22Rv1 (cell line): ENCODE measurements at regions not wholly inside any gene's neighbourhood (a gene's known extent, or its start where the extent isn't known, plus 50 kb on each side); places are given as distances from the start of the nearest gene placed in this dataset.

Source experiments
- H3K27ac ChIP-seq: fragments of 450-650 bp; 2 replicates; pipeline ENCODE4 v1.5.1; 2017
- ZFX ChIP-seq: fragments of 450-650 bp; IDR thresholded peaks from 2 replicates; pipeline ENCODE4 v1.6.1; 2017; ENCODE audit warnings: antibody characterized with exemption, borderline replicate concordance
- TF ChIP-seq, protein P1 (sequence below): fragments of 450-650 bp; IDR thresholded peaks from 2 replicates; pipeline ENCODE4 v1.5.1; 2017; ENCODE audit warnings: mild to moderate bottlenecking

DNA sequence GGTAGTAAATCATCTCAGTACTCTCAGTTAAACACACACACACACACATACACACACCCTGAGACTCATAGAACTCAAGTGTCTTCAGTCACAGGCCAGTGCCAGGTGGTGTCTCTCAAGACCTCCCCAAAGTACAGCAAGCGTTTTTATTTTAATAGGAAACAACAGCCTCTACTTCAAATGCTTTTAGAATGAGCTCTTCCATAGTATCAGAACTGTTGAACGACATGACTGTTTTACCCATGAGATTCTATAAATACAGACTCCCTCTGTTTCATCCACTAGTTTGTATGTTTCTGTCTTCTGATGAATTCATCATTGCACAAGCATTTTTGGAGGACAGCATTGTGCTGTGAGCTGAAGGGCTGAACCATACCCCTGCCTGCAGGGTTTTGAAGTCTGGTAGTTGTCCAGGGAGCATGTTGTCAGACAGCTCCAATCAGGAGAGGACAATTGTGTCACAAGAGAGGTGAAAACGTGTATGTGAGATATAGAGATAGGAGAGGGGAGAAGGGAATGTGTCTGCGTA, 201.0 kb upstream of the BCL6 start:
- no peak overlapping the region for H3K27ac ChIP-seq

DNA sequence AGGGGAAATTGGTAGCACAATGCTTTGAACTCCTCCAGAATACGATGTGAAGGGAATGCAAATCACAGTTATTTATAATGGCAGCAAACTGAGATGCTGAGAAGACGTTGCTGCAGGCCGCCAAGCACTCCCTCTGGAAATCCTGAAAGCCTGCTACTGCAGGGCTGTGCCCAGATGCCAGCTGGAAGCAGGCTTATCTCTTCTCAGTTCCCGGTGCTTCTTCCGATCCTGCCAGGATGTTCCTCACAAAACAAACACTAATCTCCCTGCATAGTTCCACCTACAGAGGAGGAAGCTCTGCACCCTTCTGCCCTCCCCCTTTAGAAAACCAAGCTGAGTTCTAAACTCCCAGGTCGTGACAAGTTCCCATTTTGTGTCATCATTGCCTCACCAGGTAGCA, 201.7 kb upstream of the BCL6 start:
- H3K27ac ChIP-seq: no peak overlapping the region
- no peak for TF ChIP-seq ZFX
- TF ChIP-seq, protein P1, sequence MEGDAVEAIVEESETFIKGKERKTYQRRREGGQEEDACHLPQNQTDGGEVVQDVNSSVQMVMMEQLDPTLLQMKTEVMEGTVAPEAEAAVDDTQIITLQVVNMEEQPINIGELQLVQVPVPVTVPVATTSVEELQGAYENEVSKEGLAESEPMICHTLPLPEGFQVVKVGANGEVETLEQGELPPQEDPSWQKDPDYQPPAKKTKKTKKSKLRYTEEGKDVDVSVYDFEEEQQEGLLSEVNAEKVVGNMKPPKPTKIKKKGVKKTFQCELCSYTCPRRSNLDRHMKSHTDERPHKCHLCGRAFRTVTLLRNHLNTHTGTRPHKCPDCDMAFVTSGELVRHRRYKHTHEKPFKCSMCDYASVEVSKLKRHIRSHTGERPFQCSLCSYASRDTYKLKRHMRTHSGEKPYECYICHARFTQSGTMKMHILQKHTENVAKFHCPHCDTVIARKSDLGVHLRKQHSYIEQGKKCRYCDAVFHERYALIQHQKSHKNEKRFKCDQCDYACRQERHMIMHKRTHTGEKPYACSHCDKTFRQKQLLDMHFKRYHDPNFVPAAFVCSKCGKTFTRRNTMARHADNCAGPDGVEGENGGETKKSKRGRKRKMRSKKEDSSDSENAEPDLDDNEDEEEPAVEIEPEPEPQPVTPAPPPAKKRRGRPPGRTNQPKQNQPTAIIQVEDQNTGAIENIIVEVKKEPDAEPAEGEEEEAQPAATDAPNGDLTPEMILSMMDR: no peak

More for the DNA sequence above, 201.0 kb upstream of the BCL6 start:
- TF ChIP-seq, protein P1: no peak
- no peak for TF ChIP-seq ZFX

DNA sequence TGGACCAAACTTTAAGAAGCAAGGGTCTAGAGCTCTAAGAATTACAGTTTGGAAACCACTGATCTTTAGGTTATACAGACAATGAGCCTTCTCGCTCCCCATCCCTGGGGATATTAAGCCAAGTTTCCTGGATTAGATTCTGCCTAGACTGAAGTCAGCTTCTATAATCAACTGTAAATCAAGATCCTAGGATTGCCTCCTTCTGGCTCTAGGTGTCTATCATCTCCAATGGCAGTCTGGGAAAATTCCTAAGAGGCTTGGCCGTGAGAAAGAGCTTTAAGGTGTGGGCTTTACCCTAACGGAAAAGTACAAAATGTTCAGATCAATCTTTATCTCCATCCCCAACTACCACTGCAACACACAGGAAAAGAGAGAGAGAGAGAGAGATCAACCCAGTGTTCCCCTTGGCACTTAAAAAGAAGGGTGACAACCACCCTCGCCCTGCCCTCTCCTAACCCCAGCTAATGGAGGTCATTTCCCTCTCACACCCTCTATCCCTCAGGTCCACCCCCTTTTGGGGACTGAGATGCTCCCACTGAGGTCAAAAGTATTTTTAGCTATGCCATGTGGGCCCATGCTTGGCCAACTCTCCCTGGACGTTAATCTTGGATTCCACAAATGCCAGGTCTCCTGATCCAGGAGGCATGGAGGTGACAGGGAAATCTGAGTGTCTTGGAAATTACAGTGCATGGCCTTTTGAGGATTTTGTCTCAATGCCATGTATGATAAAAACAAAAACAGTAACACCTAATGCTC, 202.8 kb upstream of the BCL6 start:
- no peak overlapping the region for H3K27ac ChIP-seq
- TF ChIP-seq ZFX: no peak
- TF ChIP-seq, protein P1: no peak

DNA sequence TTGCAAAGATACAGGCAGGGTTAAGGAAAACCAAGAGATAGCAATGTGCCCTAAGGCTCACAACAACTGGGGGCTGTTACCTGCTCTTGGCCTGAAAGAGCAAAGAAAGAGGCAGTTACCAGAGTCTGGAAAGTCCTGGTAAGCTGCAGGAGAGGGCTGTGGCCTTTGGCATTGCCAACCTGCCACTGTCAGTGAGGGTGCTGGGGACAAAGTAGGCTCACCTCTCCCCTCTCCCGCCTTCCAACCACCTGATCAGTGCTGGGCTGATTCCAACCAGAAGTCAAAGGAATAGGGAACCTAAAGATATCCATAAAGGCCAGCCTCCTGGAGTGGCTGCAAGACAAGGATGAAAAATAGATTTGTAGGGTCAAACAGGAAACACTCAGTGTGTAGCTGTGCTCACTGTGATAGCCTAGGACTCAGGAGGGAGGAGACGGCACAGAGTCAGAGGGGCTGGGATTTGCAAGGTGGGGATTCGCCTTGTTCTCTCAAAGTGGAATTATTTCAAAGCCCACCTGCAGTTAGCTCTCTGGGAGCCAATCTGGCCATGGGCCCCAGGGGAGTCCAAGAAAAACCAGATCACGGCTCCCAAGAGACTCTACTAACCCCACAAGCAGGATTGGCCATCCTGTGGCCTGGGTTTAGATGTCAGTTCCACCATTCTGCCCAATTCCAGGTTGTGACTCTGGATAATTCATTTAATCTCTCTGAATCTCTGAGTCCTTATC, 204.0 kb upstream of the BCL6 start:
- no peak overlapping the region for H3K27ac ChIP-seq
- no peak for TF ChIP-seq ZFX
- TF ChIP-seq, protein P1: no peak

DNA sequence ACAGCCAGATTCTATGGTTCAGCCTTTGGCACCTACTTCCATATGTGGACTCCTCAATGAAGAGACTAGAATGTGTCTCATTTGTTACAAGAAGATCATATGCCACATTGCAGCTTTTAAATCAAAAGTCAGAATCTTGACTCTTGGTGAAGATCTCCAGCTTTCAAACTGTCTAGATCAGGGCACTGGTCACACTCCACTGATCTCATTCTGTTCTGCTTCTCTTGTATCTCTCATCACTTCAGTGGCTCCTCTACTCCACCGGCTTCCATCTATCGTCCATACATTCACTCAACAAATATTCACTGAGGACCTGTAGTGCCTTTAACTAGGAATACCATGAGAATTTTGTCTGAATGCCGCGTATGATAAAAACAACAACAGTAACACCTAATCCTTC, 203.3 kb upstream of the LPP start:
- TF ChIP-seq, protein P1: no peak
- TF ChIP-seq ZFX: no peak
- no peak overlapping the region for H3K27ac ChIP-seq

DNA sequence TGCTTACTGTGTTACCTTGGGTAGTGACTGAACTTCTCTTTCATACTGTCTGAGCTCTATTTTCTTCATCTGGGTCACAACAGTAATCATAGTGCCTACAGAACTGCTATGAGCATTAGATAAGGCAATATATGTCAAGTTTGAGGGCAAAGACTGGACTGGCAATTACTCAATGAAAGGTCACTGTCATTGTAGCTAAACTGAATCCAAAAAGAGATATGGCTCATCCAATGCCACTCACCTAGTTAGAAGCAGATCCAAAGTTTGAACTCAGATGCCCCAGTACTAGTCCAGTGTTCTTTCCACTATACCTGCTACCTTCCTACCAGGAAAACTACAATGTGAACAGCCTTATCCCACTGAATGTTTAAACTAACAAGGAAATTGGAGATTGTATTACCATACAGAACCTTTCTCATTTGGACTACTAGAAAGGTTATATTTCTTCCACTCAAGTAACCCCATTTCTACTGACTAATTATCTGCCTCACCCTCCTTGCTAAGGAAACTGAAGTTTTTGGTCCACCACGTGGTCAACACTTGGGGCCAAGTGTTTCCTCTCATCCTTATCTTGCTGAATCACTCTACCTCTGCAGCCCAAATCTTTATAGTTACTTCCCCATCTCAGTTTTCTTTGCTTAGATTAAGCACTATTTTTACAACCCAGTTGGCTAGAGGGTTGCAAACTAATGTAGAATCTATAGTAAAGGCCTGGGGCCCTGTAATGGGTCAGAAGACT, 202.3 kb upstream of the LPP start:
- TF ChIP-seq, protein P1: no peak
- H3K27ac ChIP-seq: no peak overlapping the region
